Cardiac fibroblast (primary cell): ENCODE measurements at regions not wholly inside any gene's neighbourhood (a gene's known extent, or its start where the extent isn't known, plus 50 kb on each side); places are given as distances from the start of the nearest gene placed in this dataset.

Source experiments
- DNase-seq, 2 donors: peaks; one replicate each; pipeline versions ENCODE4 v3.0.0 to v3.0.0-alpha.2; 2010; ENCODE audit warnings: low read depth in 2 of 2
- H3K4me3 ChIP-seq, 2 donors: replicated peaks in 1 of 2; 1 replicate in 1 of 2; 2 replicates in 1 of 2; pipeline ENCODE4 v1.5.1; 2011; ENCODE audit warnings: low read depth in 2 of 2, low read length in 2 of 2, mild to moderate bottlenecking in 2 of 2, moderate library complexity in 1 of 2
- TF ChIP-seq, protein P1 (sequence below): IDR thresholded peaks from one replicate; pipeline ENCODE4 v1.5.1; 2011; ENCODE audit warnings: low read depth, mild to moderate bottlenecking, low read length, inconsistent platforms

DNA sequence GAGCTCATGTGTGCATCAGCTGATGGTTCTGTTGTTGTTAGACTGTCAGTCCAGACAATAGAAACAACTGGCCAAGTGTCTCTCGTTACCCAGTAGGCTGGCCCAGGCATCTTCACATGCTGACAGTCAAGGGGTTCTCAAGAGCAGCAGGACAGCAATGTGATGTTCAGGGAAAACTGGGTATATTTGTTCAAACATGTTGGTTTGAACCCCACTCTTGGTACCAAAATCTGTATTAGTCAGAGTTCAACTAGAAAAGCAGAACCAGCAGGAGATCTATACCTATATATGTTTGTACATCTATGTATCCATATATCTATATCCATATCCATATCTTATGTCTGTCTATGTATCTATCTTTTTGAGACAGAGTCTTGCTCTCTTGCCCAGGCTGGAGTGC is 108.1 kb downstream of the LRRC70 start:
- H3K4me3 ChIP-seq, result no peak overlapping the region
- no peak for DNase-seq
- TF ChIP-seq, protein P1, sequence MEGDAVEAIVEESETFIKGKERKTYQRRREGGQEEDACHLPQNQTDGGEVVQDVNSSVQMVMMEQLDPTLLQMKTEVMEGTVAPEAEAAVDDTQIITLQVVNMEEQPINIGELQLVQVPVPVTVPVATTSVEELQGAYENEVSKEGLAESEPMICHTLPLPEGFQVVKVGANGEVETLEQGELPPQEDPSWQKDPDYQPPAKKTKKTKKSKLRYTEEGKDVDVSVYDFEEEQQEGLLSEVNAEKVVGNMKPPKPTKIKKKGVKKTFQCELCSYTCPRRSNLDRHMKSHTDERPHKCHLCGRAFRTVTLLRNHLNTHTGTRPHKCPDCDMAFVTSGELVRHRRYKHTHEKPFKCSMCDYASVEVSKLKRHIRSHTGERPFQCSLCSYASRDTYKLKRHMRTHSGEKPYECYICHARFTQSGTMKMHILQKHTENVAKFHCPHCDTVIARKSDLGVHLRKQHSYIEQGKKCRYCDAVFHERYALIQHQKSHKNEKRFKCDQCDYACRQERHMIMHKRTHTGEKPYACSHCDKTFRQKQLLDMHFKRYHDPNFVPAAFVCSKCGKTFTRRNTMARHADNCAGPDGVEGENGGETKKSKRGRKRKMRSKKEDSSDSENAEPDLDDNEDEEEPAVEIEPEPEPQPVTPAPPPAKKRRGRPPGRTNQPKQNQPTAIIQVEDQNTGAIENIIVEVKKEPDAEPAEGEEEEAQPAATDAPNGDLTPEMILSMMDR, result no peak

DNA sequence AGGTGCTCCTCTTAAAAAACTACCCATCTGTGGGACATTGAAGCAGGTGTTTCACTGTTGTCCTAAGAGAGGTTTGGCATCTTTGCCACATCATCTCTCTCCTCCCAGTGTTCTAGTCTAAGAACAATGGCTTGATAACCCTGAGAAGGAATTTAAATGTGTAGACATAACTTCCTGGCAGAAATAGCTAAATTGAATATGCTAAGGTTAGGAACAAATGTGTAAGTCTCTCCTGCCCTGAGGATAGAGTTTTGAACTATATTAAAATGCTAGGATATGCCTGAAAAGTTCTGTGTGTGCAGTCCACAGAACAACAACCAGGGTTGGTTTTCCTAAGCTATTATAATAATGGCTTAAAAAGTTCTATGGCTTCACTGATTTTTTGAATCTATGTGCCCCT is 106.6 kb downstream of the LRRC70 start:
- TF ChIP-seq, protein P1, result no peak
- H3K4me3 ChIP-seq, result no peak overlapping the region
- no peak for DNase-seq

GRCh38 chr5:62684310-62684709 is 105.7 kb downstream of the LRRC70 start:
- H3K4me3 ChIP-seq, result no peak overlapping the region
- TF ChIP-seq, protein P1, result no peak
- DNase-seq, result no peak

DNA sequence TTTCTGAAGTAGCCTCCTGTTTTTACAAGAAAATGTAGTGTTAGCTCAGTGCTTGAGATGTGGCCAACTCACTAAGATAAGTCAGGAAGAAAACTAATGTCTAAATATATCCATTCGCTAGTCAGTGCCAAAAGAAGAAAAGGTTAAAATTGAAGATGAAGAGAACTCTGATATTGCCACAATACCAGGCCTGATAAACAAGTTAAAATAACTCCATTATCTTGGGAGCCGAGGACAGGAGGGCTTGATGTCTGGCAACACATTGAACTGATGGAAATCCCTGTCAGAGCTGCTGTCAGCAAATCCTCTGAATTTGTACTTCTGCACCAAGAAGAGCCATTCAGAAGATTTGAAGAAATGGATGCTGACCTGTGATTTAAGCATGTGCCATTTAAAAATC is 103.4 kb downstream of the LRRC70 start:
- no peak for DNase-seq
- H3K4me3 ChIP-seq, result no peak overlapping the region
- TF ChIP-seq, protein P1, result no peak

GRCh38 chr5:62681117-62681850 is 102.7 kb downstream of the LRRC70 start:
- no peak overlapping the region for H3K4me3 ChIP-seq
- TF ChIP-seq, protein P1, result no peak
- DNase-seq, result no peak

DNA sequence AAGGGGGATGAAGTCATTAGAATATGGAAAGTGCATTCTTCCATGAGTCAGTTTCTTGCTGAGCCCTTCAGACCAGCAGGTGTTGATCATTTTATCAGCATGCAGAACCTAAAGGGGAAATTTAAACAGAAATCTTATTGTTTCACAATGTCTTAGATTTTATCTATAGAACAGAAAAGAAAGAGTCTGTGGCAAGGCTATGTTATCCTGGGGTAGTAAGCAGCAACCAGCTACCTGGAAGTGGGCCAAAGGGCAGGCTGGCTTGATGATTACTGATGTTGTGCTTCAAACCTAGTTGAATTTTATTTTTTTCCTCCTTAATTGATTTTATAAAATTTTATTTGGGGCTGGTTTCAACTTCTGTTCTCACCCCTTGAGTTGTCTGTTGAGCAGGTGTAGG is 101.5 kb downstream of the LRRC70 start:
- TF ChIP-seq, protein P1, result no peak
- no peak for DNase-seq
- no peak overlapping the region for H3K4me3 ChIP-seq
